OCI-LY3 (cell line): ENCODE measurements at regions not wholly inside any gene's neighbourhood (a gene's known extent, or its start where the extent isn't known, plus 50 kb on each side); places are given as distances from the start of the nearest gene placed in this dataset.

Experiments used
- H2AFZ ChIP-seq: fragments of 200-600, 300-600 bp; shearing (Covaris generic); 2 replicates; pipeline ENCODE4 v1.6.0; 2014; ENCODE audit warnings: antibody characterized with exemption, low read depth, low read length
- H3K27ac ChIP-seq: fragments of 200-600, 300-600 bp; sonication (generic); 2 replicates; pipeline ENCODE4 v1.5.1; 2014; ENCODE audit warnings: mild to moderate bottlenecking, low read length, moderate library complexity, mixed read lengths
- H3K27me3 ChIP-seq: fragments of 200-600, 300-600 bp; sonication (generic); 2 replicates; pipeline ENCODE4 v1.6.1; 2014; ENCODE audit warnings: low read depth, low read length, mixed read lengths
- H3K36me3 ChIP-seq: fragments of 200-600, 300-600 bp; sonication (generic); replicated peaks from 2 replicates; pipeline ENCODE3; 2014; ENCODE audit warnings: low read depth, low read length, mixed read lengths
- H3K4me1 ChIP-seq: fragments of 300-600, 200-600 bp; sonication (generic); 2 replicates; pipeline ENCODE4 v1.6.1; 2014; ENCODE audit warnings: low read length, mixed read lengths
- H3K4me2 ChIP-seq: fragments of 200-600, 300-600 bp; sonication (generic); 2 replicates; pipeline ENCODE4 v1.6.1; 2014; ENCODE audit warnings: low read length, mixed read lengths
- H3K4me3 ChIP-seq: fragments of 300-600, 200-600 bp; sonication (generic); 2 replicates; pipeline ENCODE4 v1.5.1; 2014; ENCODE audit warnings: antibody characterized with exemption, mild to moderate bottlenecking, low read length, moderate library complexity
- H3K79me2 ChIP-seq: fragments of 300-600, 200-600 bp; shearing (Covaris generic); 2 replicates; pipeline ENCODE4 v1.6.1; 2014; ENCODE audit warnings: mild to moderate bottlenecking, low read length, mixed read lengths
- H3K9ac ChIP-seq: fragments of 300-600, 200-600 bp; shearing (Covaris generic); 2 replicates; pipeline ENCODE4 v1.6.0; 2014; ENCODE audit warnings: mild to moderate bottlenecking, low read length, moderate library complexity
- H3K9me3 ChIP-seq: fragments of 200-600, 300-600 bp; shearing (Covaris generic); 2 replicates; pipeline ENCODE4 v1.6.1; 2014; ENCODE audit warnings: low read length, mixed read lengths; ENCODE audit not compliant: insufficient read depth
- H4K20me1 ChIP-seq: fragments of 200-600, 300-600 bp; sonication (generic); 2 replicates; pipeline ENCODE4 v1.6.1; 2016; ENCODE audit warnings: low read length, mixed read lengths; ENCODE audit not compliant: insufficient read depth
- CTCF ChIP-seq: fragments of 200-600, 300-600 bp; sonication (generic); IDR thresholded peaks from 2 replicates; pipeline ENCODE4 v1.5.1; 2014; ENCODE audit warnings: antibody characterized with exemption, low read length, low read depth
- EZH2phosphoT487 ChIP-seq: fragments of 200-600 bp; shearing (Covaris generic); IDR thresholded peaks from 2 replicates; pipeline ENCODE4 v1.6.1; 2018; ENCODE audit warnings: antibody characterized with exemption, mixed run types, low read depth

- no peak overlapping the region for H3K27ac ChIP-seq
- H3K27me3 ChIP-seq = no peaks in the 10 kb centered on the region
- H3K79me2 ChIP-seq = no peaks in the 10 kb centered on the region
- no peaks in the 10 kb centered on the region for H3K36me3 ChIP-seq
- no peak overlapping the region for H2AFZ ChIP-seq
- H3K9ac ChIP-seq = no peak overlapping the region
- no peak overlapping the region for H3K4me2 ChIP-seq
- H3K9me3 ChIP-seq = no peaks in the 10 kb centered on the region
- H3K4me1 ChIP-seq = no peaks in the 10 kb centered on the region
- H4K20me1 ChIP-seq = no peaks in the 10 kb centered on the region
- TF ChIP-seq CTCF = no peak
- no peak for TF ChIP-seq EZH2phosphoT487
- H3K4me3 ChIP-seq = no peak overlapping the region
These were observed 408.2 kb upstream of the CELF2 start for GRCh38 chr10:10609379-10609955.

- Histone ChIP-seq H3K79me2 (no peaks in the 10 kb centered on the region), H3K36me3 (no peaks in the 10 kb centered on the region), H3K4me1 (no peaks in the 10 kb centered on the region), H3K9ac (no peak overlapping the region), H3K4me2 (no peak overlapping the region), H3K9me3 (no peaks in the 10 kb centered on the region), H3K27me3 (no peaks in the 10 kb centered on the region), H3K4me3 (no peak overlapping the region), H2AFZ (no peak overlapping the region), H4K20me1 (no peaks in the 10 kb centered on the region), H3K27ac (no peak overlapping the region)
- no peak for TF ChIP-seq EZH2phosphoT487
- TF ChIP-seq CTCF = no peak
These were observed 407.5 kb upstream of the CELF2 start for GRCh38 chr10:10610171-10610570.

- Histone ChIP-seq H3K27me3 (no peaks in the 10 kb centered on the region), H3K9me3 (no peaks in the 10 kb centered on the region), H3K4me2 (no peak overlapping the region), H3K27ac (no peak overlapping the region), H2AFZ (no peak overlapping the region), H3K9ac (no peak overlapping the region), H3K4me1 (no peaks in the 10 kb centered on the region), H3K79me2 (no peaks in the 10 kb centered on the region), H4K20me1 (no peaks in the 10 kb centered on the region), H3K4me3 (no peak overlapping the region), H3K36me3 (no peaks in the 10 kb centered on the region)
- no peak for TF ChIP-seq EZH2phosphoT487
- no peak for TF ChIP-seq CTCF
These were observed 405.5 kb upstream of the CELF2 start for GRCh38 chr10:10612151-10612550.

GRCh38 chr10:10613656-10614244, 403.9 kb upstream of the CELF2 start:
- H3K4me2 ChIP-seq = no peak overlapping the region
- no peak overlapping the region for H3K4me3 ChIP-seq
- H2AFZ ChIP-seq = no peak overlapping the region
- H3K27me3 ChIP-seq = no peaks in the 10 kb centered on the region
- TF ChIP-seq CTCF = no peak
- no peak for TF ChIP-seq EZH2phosphoT487
- no peaks in the 10 kb centered on the region for H3K79me2 ChIP-seq
- H3K36me3 ChIP-seq = no peaks in the 10 kb centered on the region
- H3K27ac ChIP-seq = no peak overlapping the region
- H3K4me1 ChIP-seq = no peaks in the 10 kb centered on the region
- no peak overlapping the region for H3K9ac ChIP-seq
- no peaks in the 10 kb centered on the region for H4K20me1 ChIP-seq
- H3K9me3 ChIP-seq = no peaks in the 10 kb centered on the region
